Left ventricle myocardium superior (tissue), 1 donor: ENCODE measurements at regions not wholly inside any gene's neighbourhood (a gene's known extent, or its start where the extent isn't known, plus 50 kb on each side); places are given as distances from the start of the nearest gene placed in this dataset.
"Not testable (repeated sequence)": the region's sequence is repeated elsewhere in the genome, so short reads cannot be mapped to it uniquely, and the experiment has no call there.

Experiments used
- ATAC-seq: fragments of 200-7000 bp; cut with Tn5 transposase; one replicate; pipeline ENCODE4 v1.9.1; 2020; ENCODE audit warnings: mild to moderate bottlenecking, moderate library complexity
- DNase-seq: peaks from one replicate; pipeline ENCODE4 v3.0.0-alpha.2; 2020
- intact Hi-C: fragments of 100-400 bp; cut with micrococcal nuclease; formaldehyde crosslinking; loops from one replicate; pipeline ENCODE4 v1.11.0; 2022
- donor health status: DM: no; HTN: yes; CAD: no; lungs with severe emphysema.

- DNase-seq (peak; percentile 71), ATAC-seq (peak; percentile 64)
- intact Hi-C loops: no loop called here
Observed at GRCh38 chr2:240259924-240260529, 119.6 kb upstream of the OTOS start.

- DNase-seq (no peak), ATAC-seq (no peak)
- intact Hi-C loops: no loop called here
Observed at GRCh38 chr2:240260664-240261063, 120.2 kb upstream of the OTOS start.

GRCh38 chr2:240262578-240262977 lies 122.1 kb upstream of the OTOS start:
- intact Hi-C loops, ATAC-seq: not testable (repeated sequence)

GRCh38 chr2:240269380-240269779 lies 128.9 kb upstream of the OTOS start:
- intact Hi-C loops: no loop called here
- DNase-seq: no peak
- ATAC-seq: no peak

More at GRCh38 chr2:240262578-240262977, 122.1 kb upstream of the OTOS start:
- not testable (repeated sequence) for DNase-seq

GRCh38 chr2:240269886-240270285 lies 129.4 kb upstream of the OTOS start:
- DNase-seq (no peak), ATAC-seq (no peak)
- intact Hi-C loops: no loop called here

- DNase-seq (no peak), ATAC-seq (no peak)
- intact Hi-C loops: no loop called here
Observed at GRCh38 chr2:240271716-240272341, 131.4 kb upstream of the OTOS start.

- no peak for DNase-seq
- intact Hi-C loops: no loop called here
- no peak for ATAC-seq
Observed at GRCh38 chr2:240275386-240275785, 134.9 kb upstream of the OTOS start.

GRCh38 chr2:240277073-240277806 lies 136.8 kb upstream of the OTOS start:
- intact Hi-C loops: no loop called here
- peak; percentile 68 for ATAC-seq
- DNase-seq: no peak

- intact Hi-C loops: no loop called here
- peak; percentile 32 for ATAC-seq
- no peak for DNase-seq
Observed at GRCh38 chr2:240277807-240278522, 137.5 kb upstream of the OTOS start.

GRCh38 chr2:240278661-240279060 lies 138.2 kb upstream of the OTOS start:
- ATAC-seq: peak; percentile 76
- intact Hi-C loops: no loop called here

GRCh38 chr2:240280621-240281020 lies 140.2 kb upstream of the OTOS start:
- intact Hi-C loops: no loop called here
- DNase-seq: no peak
- no peak for ATAC-seq

More at GRCh38 chr2:240278661-240279060, 138.2 kb upstream of the OTOS start:
- DNase-seq: no peak

- DNase-seq (no peak), ATAC-seq (no peak)
- intact Hi-C loops: no loop called here
Observed at GRCh38 chr2:240284503-240285259, 144.2 kb upstream of the OTOS start.

GRCh38 chr2:240285725-240286124 lies 145.3 kb upstream of the OTOS start:
- intact Hi-C loops: no loop called here
- ATAC-seq (no peak), DNase-seq (no peak)

- intact Hi-C loops: no loop called here
- DNase-seq: no peak
Observed at GRCh38 chr2:240286596-240286995, 146.1 kb upstream of the OTOS start.

GRCh38 chr2:240287011-240287410 lies 146.6 kb upstream of the OTOS start:
- intact Hi-C loops: no loop called here
- peak; percentile 58 for ATAC-seq
- no peak for DNase-seq

More at GRCh38 chr2:240286596-240286995, 146.1 kb upstream of the OTOS start:
- peak; percentile 57 for ATAC-seq

- intact Hi-C loops: no loop called here
- peak; percentile 57 for ATAC-seq
- DNase-seq: no peak
Observed at GRCh38 chr2:240287496-240288086, 147.1 kb upstream of the OTOS start.

GRCh38 chr2:240288087-240288521 lies 147.4 kb upstream of the GPC1 start:
- ATAC-seq: no peak
- intact Hi-C loops: no loop called here
- no peak for DNase-seq

GRCh38 chr2:240289701-240290431 lies 145.6 kb upstream of the GPC1 start:
- DNase-seq (no peak), ATAC-seq (no peak)
- intact Hi-C loops: no loop called here
